Ishikawa (cell line): ENCODE measurements at regions not wholly inside any gene's neighbourhood (a gene's known extent, or its start where the extent isn't known, plus 50 kb on each side); places are given as distances from the start of the nearest gene placed in this dataset.

Experiments used
- CEBPB ChIP-seq: IDR thresholded peaks from 2 replicates; pipeline ENCODE4 v1.6.1; 2012
- CREB1 ChIP-seq: IDR thresholded peaks from 2 replicates; pipeline ENCODE4 v1.6.1; 2012; ENCODE audit warnings: low read depth
- EP300 ChIP-seq: IDR thresholded peaks from 2 replicates; pipeline ENCODE4 v1.6.1; 2012; ENCODE audit warnings: borderline replicate concordance
- FOXM1 ChIP-seq: IDR thresholded peaks from 2 replicates; pipeline ENCODE4 v1.6.1; 2012; ENCODE audit warnings: low read depth, borderline replicate concordance
- NFIC ChIP-seq: IDR thresholded peaks from 2 replicates; pipeline ENCODE4 v1.6.1; 2012
- TAF1 ChIP-seq: IDR thresholded peaks from 2 replicates; pipeline ENCODE4 v1.6.1; 2012; ENCODE audit warnings: low read depth, mild to moderate bottlenecking
- TEAD4 ChIP-seq: IDR thresholded peaks from 2 replicates; pipeline ENCODE4 v1.6.1; 2012
- YY1 ChIP-seq: IDR thresholded peaks from 2 replicates; pipeline ENCODE4 v1.6.1; 2012; ENCODE audit warnings: low read depth
- TF ChIP-seq, protein P1 (sequence below): IDR thresholded peaks from 2 replicates; pipeline ENCODE4 v1.6.1; 2012; ENCODE audit warnings: low read depth, mild to moderate bottlenecking
- TF ChIP-seq, protein P2 (sequence below): IDR thresholded peaks from 2 replicates; pipeline ENCODE4 v1.6.1; 2012
- TF ChIP-seq, protein P3 (sequence below): IDR thresholded peaks from 2 replicates; pipeline ENCODE4 v1.6.1; 2012

DNA sequence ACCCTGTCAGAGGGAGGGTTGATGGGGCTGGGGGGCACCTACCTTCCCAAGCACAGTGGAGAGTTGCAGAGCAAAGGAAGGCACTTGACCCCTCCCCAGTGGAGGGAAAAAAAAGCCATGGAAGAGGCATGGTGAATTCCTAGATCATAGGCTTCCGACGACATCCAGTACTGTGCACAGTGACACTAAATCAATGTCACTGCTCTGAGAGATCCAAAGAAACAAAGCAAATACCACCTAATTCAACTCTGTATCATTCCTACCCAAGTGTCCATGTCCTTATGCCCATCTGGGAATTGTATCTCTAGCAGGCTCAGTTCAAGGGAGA is 344.2 kb upstream of the NCAM1 start:
- TF ChIP-seq, protein P1, sequence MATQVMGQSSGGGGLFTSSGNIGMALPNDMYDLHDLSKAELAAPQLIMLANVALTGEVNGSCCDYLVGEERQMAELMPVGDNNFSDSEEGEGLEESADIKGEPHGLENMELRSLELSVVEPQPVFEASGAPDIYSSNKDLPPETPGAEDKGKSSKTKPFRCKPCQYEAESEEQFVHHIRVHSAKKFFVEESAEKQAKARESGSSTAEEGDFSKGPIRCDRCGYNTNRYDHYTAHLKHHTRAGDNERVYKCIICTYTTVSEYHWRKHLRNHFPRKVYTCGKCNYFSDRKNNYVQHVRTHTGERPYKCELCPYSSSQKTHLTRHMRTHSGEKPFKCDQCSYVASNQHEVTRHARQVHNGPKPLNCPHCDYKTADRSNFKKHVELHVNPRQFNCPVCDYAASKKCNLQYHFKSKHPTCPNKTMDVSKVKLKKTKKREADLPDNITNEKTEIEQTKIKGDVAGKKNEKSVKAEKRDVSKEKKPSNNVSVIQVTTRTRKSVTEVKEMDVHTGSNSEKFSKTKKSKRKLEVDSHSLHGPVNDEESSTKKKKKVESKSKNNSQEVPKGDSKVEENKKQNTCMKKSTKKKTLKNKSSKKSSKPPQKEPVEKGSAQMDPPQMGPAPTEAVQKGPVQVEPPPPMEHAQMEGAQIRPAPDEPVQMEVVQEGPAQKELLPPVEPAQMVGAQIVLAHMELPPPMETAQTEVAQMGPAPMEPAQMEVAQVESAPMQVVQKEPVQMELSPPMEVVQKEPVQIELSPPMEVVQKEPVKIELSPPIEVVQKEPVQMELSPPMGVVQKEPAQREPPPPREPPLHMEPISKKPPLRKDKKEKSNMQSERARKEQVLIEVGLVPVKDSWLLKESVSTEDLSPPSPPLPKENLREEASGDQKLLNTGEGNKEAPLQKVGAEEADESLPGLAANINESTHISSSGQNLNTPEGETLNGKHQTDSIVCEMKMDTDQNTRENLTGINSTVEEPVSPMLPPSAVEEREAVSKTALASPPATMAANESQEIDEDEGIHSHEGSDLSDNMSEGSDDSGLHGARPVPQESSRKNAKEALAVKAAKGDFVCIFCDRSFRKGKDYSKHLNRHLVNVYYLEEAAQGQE: no peak
- no peak for TF ChIP-seq EP300
- no peak for TF ChIP-seq TAF1
- TF ChIP-seq, protein P2, sequence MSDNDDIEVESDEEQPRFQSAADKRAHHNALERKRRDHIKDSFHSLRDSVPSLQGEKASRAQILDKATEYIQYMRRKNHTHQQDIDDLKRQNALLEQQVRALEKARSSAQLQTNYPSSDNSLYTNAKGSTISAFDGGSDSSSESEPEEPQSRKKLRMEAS: no peak
- TF ChIP-seq YY1: no peak
- no peak for TF ChIP-seq CREB1
- TF ChIP-seq NFIC: no peak
- no peak for TF ChIP-seq TEAD4
- no peak for TF ChIP-seq CEBPB
- TF ChIP-seq FOXM1: no peak
- TF ChIP-seq, protein P3, sequence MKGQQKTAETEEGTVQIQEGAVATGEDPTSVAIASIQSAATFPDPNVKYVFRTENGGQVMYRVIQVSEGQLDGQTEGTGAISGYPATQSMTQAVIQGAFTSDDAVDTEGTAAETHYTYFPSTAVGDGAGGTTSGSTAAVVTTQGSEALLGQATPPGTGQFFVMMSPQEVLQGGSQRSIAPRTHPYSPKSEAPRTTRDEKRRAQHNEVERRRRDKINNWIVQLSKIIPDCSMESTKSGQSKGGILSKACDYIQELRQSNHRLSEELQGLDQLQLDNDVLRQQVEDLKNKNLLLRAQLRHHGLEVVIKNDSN: no peak
